Neural crest cell (in vitro differentiated cells): ENCODE measurements at regions not wholly inside any gene's neighbourhood (a gene's known extent, or its start where the extent isn't known, plus 50 kb on each side); places are given as distances from the start of the nearest gene placed in this dataset.

Experiments
- DNase-seq: peaks from one replicate; pipeline ENCODE4 v3.0.0; 2021; ENCODE audit warnings: low read depth, mixed read lengths, low spot score
- H3K27ac Mint-ChIP-seq: one replicate; pipeline ENCODE4 v1.8.0; 2021; ENCODE audit warnings: mild to moderate bottlenecking, mixed read lengths; ENCODE audit not compliant: unreplicated experiment
- H3K27me3 Mint-ChIP-seq: 2 replicates; pipeline ENCODE4 v1.8.0; 2021; ENCODE audit warnings: low read depth, mild to moderate bottlenecking, mixed read lengths
- H3K36me3 Mint-ChIP-seq: 2 replicates; pipeline ENCODE4 v1.8.0; 2021; ENCODE audit warnings: low read depth, mild to moderate bottlenecking, mixed read lengths
- H3K4me1 Mint-ChIP-seq: 2 replicates; pipeline ENCODE4 v1.8.0; 2021; ENCODE audit warnings: mixed read lengths
- H3K4me3 Mint-ChIP-seq: one replicate; pipeline ENCODE4 v1.8.0; 2021; ENCODE audit warnings: mild to moderate bottlenecking, mixed read lengths
- H3K9me3 Mint-ChIP-seq: 2 replicates; pipeline ENCODE4 v1.8.0; 2021; ENCODE audit warnings: mixed read lengths
- CTCF ChIP-seq: fragments of 200-600 bp; sonication (generic); conservative IDR thresholded peaks from 2 replicates; pipeline ENCODE4 v1.5.0; 2021; ENCODE audit warnings: antibody characterized with exemption, mild to moderate bottlenecking

GRCh38 chr6:170185175-170185978, 105.5 kb downstream of the DLL1 start:
- Mint-ChIP-seq H3K27ac (peak overlapping the region; percentile 50), H3K4me1 (peaks cover 4% of the 10 kb centered on the region), H3K9me3 (peaks cover 5% of the 10 kb centered on the region), H3K36me3 (peaks cover 3% of the 10 kb centered on the region), H3K27me3 (peaks cover 14% of the 10 kb centered on the region), H3K4me3 (no peak overlapping the region)
- no peak for TF ChIP-seq CTCF
- no peak for DNase-seq

GRCh38 chr6:170184316-170184715, 106.6 kb downstream of the DLL1 start:
- peak overlapping the region; percentile 35 for H3K27ac Mint-ChIP-seq
- H3K36me3 Mint-ChIP-seq: peaks cover 3% of the 10 kb centered on the region
- peaks cover 4% of the 10 kb centered on the region for H3K4me1 Mint-ChIP-seq
- peaks cover 5% of the 10 kb centered on the region for H3K9me3 Mint-ChIP-seq
- DNase-seq: no peak
- no peak for TF ChIP-seq CTCF
- H3K4me3 Mint-ChIP-seq: no peak overlapping the region
- H3K27me3 Mint-ChIP-seq: peaks cover 14% of the 10 kb centered on the region

GRCh38 chr6:170183521-170183920, 107.4 kb downstream of the DLL1 start:
- H3K27me3 Mint-ChIP-seq: peaks cover 17% of the 10 kb centered on the region
- no peak overlapping the region for H3K4me3 Mint-ChIP-seq
- peaks cover 3% of the 10 kb centered on the region for H3K36me3 Mint-ChIP-seq
- H3K27ac Mint-ChIP-seq: no peak overlapping the region
- peaks cover 5% of the 10 kb centered on the region for H3K9me3 Mint-ChIP-seq
- DNase-seq: no peak
- no peak for TF ChIP-seq CTCF
- peaks cover 4% of the 10 kb centered on the region for H3K4me1 Mint-ChIP-seq

GRCh38 chr6:170182781-170183120, 108.1 kb downstream of the DLL1 start:
- Mint-ChIP-seq H3K27ac (no peak overlapping the region), H3K4me1 (peaks cover 4% of the 10 kb centered on the region), H3K27me3 (peaks cover 17% of the 10 kb centered on the region), H3K4me3 (no peak overlapping the region), H3K9me3 (peaks cover 5% of the 10 kb centered on the region), H3K36me3 (peaks cover 3% of the 10 kb centered on the region)
- no peak for TF ChIP-seq CTCF
- no peak for DNase-seq

- DNase-seq: no peak
- H3K36me3 Mint-ChIP-seq: peaks cover 3% of the 10 kb centered on the region
Measured at GRCh38 chr6:170182093-170182780, 108.6 kb downstream of the DLL1 start.

More at GRCh38 chr6:170182093-170182780, 108.6 kb downstream of the DLL1 start:
- no peak for TF ChIP-seq CTCF
- H3K27ac Mint-ChIP-seq: no peak overlapping the region
- peaks cover 5% of the 10 kb centered on the region for H3K9me3 Mint-ChIP-seq
- peaks cover 4% of the 10 kb centered on the region for H3K4me1 Mint-ChIP-seq
- peaks cover 17% of the 10 kb centered on the region for H3K27me3 Mint-ChIP-seq
- H3K4me3 Mint-ChIP-seq: no peak overlapping the region
